ENCODE measurements at regions not wholly inside any gene's neighbourhood (a gene's known extent, or its start where the extent isn't known, plus 50 kb on each side); places are given as distances from the start of the nearest gene placed in this dataset.
"Not testable (repeated sequence)": the region's sequence is repeated elsewhere in the genome, so short reads cannot be mapped to it uniquely, and the experiment has no call there.

DNA sequence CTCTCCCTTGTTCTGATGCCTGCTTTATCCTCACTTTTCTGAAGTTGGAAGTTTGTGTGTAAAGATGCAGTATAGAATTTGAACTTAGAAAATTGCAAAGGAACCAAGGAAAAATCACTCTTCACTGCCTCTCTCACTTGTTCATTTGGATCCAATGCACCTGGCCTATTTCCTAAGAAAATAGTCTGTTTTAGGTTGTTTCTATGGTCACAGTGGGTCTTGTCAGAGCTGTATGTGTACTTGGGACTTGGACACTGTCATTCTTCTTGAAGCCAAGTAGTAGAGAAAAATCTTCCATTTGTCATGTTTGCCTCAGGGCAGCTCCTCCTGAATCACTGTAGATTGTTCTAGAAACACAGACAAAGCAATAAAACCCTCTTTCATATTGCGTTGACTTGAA, 80.3 kb upstream of the SESTD1 start:
- CTCF ChIA-PET, result no interaction called here
- intact Hi-C loops (cut with micrococcal nuclease), result loop anchor here (5.0 kb wide), 1 partner anchor 108 kb away; no protein-coding TSS in a partner anchor
- Mint-ChIP-seq H3K36me3 (ENCODE audit: low read depth) (no peaks in the 10 kb centered on the region), H3K9me3 (no peaks in the 10 kb centered on the region), H3K4me3 (no peak overlapping the region), H3K27ac (no peak overlapping the region), H3K4me1 (ENCODE audit: low read depth) (no peaks in the 10 kb centered on the region), H3K27me3 (ENCODE audit: low read depth) (no peaks in the 10 kb centered on the region)
- DNase-seq, result no peak

DNA sequence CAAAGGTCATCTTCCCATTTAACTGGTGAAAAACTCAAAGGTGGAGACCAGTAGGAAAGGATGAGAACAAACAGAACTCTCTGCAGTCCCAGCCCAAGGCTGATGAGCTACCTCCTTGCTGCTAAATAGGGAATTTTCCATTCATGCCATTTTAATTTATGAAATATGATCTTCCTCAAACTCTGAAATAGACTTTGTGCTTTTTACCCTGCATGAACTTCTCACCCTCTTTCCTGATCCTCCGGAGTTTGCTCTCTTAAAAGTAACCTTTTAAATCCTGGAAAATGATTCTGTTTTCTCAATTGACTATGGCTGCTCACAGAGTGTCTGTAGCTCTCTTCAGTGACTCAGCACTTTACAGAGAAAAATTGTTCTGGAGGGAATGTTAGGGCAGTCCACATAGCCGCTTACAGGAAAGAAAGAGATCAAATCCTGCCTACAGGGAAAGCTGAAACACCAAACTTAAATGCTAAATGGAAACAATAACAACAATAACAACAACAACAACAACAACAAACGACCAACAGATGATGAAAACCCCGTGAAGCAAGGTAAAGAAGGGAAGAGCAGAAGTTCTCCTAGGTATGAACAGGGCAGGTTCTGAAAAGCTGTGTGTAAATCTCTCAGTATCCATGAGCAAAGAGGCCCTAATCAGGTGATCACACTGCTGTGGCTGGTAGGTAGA, 79.8 kb upstream of the SESTD1 start:
- no peaks in the 10 kb centered on the region for H3K4me1 Mint-ChIP-seq (ENCODE audit: low read depth)
- H3K9me3 Mint-ChIP-seq, result no peaks in the 10 kb centered on the region
- no peaks in the 10 kb centered on the region for H3K36me3 Mint-ChIP-seq (ENCODE audit: low read depth)
- intact Hi-C loops (cut with micrococcal nuclease), result loop anchor here (5.0 kb wide), 1 partner anchor 107 kb away; no protein-coding TSS in a partner anchor
- H3K27ac Mint-ChIP-seq, result no peak overlapping the region
- no peak overlapping the region for H3K4me3 Mint-ChIP-seq
- DNase-seq, result no peak
- no peaks in the 10 kb centered on the region for H3K27me3 Mint-ChIP-seq (ENCODE audit: low read depth)
- CTCF ChIA-PET, result interaction anchor here (0.7 to 0.8 kb wide), 2 partner anchors 117 to 126 kb away, joined by 3 read pairs; no protein-coding TSS in a partner anchor

DNA sequence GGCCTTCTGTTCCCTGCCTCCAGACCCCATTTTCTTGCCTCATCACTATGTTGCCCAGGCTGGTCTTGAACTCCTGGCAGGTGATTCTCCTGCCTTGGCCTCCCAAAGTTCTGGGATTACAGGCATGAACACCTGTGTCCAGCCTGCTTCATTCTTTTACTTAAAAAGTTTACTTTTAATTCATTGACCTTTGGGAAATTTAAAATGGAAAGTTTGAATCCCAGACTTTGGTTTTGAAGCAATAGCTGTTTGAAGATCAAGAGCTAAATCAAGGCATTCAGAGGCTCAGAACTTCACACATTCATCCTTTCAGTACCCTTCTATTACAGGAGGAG, 79.3 kb upstream of the SESTD1 start:
- CTCF ChIA-PET, result interaction anchor here (0.7 to 0.8 kb wide), 2 partner anchors 116 to 125 kb away, joined by 3 read pairs; no protein-coding TSS in a partner anchor

DNA sequence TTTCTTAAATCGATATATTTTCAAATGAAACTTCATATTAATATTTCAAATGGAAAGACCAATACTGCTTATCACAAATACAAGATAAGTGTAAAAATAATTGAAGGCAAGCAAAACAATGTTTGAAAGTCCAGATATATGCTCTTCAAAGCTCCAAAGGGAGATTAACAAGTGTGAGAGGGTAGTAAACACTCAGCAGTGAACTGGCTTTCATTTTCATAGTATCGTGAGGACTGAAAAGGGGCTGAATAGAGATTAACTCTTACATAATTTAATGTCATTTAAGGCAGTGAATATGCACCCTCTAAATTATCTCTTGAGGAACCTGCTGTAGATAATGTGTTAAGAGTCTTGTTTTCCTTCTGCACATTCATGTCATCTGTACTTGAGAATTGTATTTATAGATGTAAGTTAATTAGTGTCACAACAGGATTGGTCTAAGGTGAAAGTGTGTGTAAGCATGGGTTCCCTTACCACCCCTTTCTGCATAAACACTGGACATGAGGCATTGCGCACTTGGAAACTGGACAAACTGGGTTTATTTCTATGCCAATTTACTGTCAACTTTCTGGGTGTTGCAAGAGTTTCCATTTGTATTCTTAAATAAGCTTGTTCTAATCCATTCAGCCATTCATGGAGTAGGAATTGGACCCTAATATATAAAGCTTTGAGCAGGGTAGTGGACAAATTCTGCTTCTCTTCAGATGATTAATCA, 76.7 kb upstream of the SESTD1 start:
- CTCF ChIA-PET, result interaction anchor here (1.2 kb wide), 1 partner anchor 109 kb away, joined by 3 read pairs; no protein-coding TSS in a partner anchor
- Mint-ChIP-seq H3K27me3 (ENCODE audit: low read depth) (no peaks in the 10 kb centered on the region), H3K9me3 (no peaks in the 10 kb centered on the region), H3K36me3 (ENCODE audit: low read depth) (no peaks in the 10 kb centered on the region), H3K27ac (no peak overlapping the region), H3K4me1 (ENCODE audit: low read depth) (no peaks in the 10 kb centered on the region), H3K4me3 (no peak overlapping the region)
- intact Hi-C loops (cut with micrococcal nuclease), result loop anchor here (2.0 to 5.0 kb wide), 3 partner anchors 104 to 579 kb away; no protein-coding TSS in a partner anchor
- DNase-seq, result no peak

More for the DNA sequence above, 79.3 kb upstream of the SESTD1 start:
- Mint-ChIP-seq H3K27me3 (ENCODE audit: low read depth) (no peaks in the 10 kb centered on the region), H3K4me3 (no peak overlapping the region), H3K27ac (no peak overlapping the region), H3K9me3 (no peaks in the 10 kb centered on the region), H3K4me1 (ENCODE audit: low read depth) (no peaks in the 10 kb centered on the region), H3K36me3 (ENCODE audit: low read depth) (no peaks in the 10 kb centered on the region)
- intact Hi-C loops (cut with micrococcal nuclease), result loop anchor here (5.0 kb wide), 1 partner anchor 107 kb away; no protein-coding TSS in a partner anchor
- DNase-seq, result no peak

DNA sequence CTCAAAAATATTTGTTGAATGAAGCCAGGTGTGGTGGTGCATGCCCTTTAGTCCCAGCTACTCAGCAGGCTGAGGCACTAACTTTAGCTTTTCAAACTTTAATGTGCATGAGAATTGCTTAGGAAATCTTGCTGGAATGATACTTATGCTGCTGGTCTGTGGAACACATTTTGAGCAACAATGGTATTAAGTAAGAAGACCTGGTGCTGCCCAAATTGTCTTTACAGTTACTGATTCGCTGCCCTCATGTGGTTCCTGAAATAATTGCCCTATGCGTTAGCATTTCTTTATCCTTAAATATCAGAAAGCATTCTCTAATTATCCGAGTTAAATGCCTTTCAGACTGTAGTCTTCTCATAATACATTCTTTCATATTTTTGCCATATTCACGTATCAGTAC, 76.0 kb upstream of the SESTD1 start:
- intact Hi-C loops (cut with micrococcal nuclease), result loop anchor here (1.0 to 5.0 kb wide), 4 partner anchors 103 to 578 kb away; no protein-coding TSS in a partner anchor
- Mint-ChIP-seq H3K36me3 (ENCODE audit: low read depth) (no peaks in the 10 kb centered on the region), H3K4me3 (no peak overlapping the region), H3K4me1 (ENCODE audit: low read depth) (no peaks in the 10 kb centered on the region), H3K27me3 (ENCODE audit: low read depth) (no peaks in the 10 kb centered on the region), H3K27ac (no peak overlapping the region), H3K9me3 (no peaks in the 10 kb centered on the region)
- peak; percentile 10 for DNase-seq
- CTCF ChIA-PET, result interaction anchor here (1.2 kb wide), 1 partner anchor 109 kb away, joined by 3 read pairs; no protein-coding TSS in a partner anchor

DNA sequence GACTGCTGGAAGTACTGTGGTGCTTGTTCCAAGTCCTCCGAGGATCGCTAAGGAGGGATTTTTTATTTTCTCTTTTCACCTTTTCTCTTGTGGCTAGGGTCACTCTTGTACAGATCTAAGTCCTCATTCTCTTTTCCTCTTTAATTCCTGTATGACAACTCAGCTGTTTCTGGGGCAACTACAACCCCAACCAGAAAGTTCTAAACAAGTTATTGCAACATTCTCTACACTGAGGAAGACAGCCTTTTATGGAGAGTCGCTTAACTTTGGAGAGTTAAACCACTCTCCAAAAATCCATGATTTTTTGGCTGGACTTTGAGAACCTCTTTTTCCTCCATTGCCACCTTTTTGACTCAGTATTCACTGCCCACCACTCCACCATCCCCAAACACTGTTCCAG, 74.0 kb upstream of the SESTD1 start:
- Mint-ChIP-seq H3K36me3 (ENCODE audit: low read depth) (no peaks in the 10 kb centered on the region), H3K27me3 (ENCODE audit: low read depth) (no peaks in the 10 kb centered on the region), H3K4me3 (no peak overlapping the region), H3K4me1 (ENCODE audit: low read depth) (no peaks in the 10 kb centered on the region), H3K9me3 (no peaks in the 10 kb centered on the region), H3K27ac (no peak overlapping the region)
- CTCF ChIA-PET, result no interaction called here
- intact Hi-C loops (cut with micrococcal nuclease), result no loop called here
- no peak for DNase-seq

DNA sequence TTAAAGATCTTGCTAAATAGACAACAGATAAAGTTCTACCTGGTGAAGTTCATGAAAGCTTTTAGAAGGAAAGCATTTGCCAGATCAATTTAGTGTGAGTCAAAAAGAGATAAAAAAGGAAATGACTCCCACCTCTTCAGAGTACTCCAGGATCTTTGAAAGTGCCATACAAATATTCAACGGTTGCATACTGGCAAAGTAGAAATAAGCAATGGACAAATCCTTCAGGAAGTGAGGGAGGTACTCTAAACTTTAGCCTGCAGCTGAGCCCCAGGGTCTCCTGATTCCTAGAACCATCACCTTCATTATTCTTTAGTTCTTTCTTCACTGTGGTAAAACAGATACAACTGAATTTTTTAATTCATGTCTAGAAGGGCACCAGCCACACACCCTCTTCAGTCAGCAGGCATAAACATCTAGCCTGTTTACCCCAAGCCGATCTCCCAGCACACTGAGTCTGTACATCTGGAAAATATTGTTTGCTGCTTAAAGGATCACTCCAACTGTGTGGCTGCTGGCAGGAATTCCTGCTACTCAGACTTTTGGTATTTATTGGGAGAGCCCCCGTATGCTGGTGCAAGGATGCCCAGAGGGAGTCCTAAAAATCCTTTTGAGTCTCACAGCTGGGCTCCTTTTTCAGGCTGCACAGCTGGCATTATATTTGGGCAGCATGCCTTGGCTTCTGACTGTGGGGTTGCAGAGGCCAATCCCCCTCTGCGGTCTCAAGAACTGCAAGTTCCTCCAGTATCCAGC, 72.3 kb upstream of the SESTD1 start:
- no peak overlapping the region for H3K4me3 Mint-ChIP-seq
- intact Hi-C loops (cut with micrococcal nuclease), result no loop called here
- H3K36me3 Mint-ChIP-seq (ENCODE audit: low read depth), result no peaks in the 10 kb centered on the region
- DNase-seq, result no peak
- peaks cover 2% of the 10 kb centered on the region for H3K27me3 Mint-ChIP-seq (ENCODE audit: low read depth)
- CTCF ChIA-PET, result interaction anchor here (0.6 kb wide), 1 partner anchor 172 kb away, joined by 3 read pairs; no protein-coding TSS in a partner anchor
- H3K4me1 Mint-ChIP-seq (ENCODE audit: low read depth), result no peaks in the 10 kb centered on the region
- no peaks in the 10 kb centered on the region for H3K9me3 Mint-ChIP-seq
- no peak overlapping the region for H3K27ac Mint-ChIP-seq

DNA sequence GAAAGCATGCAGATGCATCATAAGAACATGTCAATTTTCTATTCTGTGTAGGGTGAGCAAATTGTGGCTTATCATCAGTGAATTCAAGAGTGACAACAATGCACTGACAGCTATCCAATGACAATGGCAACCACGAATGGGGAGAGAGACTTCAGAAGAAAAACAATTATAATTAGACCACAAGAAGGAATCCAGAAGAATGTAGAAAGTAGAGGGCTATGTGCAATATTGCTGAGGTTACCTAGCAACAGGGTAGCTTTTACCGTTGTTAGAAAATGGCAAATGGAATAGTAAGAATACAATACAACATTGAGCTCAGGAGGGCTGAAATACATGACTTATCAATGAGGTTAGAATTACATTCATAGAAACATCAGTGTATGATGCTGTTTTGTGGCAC, 71.1 kb upstream of the SESTD1 start:
- no peak overlapping the region for H3K4me3 Mint-ChIP-seq

DNA sequence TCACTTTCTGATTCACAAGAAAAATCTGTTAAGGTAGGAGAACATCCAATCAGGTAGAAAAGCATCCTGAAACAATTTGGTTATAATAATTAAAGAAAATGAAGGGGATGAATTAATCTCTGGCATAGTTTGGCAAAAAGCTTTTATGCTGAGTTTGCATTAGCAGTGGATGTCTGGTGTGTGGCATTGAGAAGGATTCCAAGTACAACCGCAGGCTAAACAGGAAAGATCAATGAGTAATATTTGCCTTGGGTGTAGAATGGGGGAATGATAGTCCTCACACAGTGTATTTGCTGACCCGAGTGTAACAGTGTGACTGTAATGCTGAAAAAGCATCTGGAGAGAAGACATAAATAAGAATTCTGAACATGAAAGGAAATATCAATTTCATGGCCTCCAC, 68.3 kb upstream of the SESTD1 start:
- no peak for DNase-seq

More for the DNA sequence above, 71.1 kb upstream of the SESTD1 start:
- no peak overlapping the region for H3K27ac Mint-ChIP-seq
- H3K36me3 Mint-ChIP-seq (ENCODE audit: low read depth), result no peaks in the 10 kb centered on the region
- H3K4me1 Mint-ChIP-seq (ENCODE audit: low read depth), result no peaks in the 10 kb centered on the region
- no peak for DNase-seq
- H3K27me3 Mint-ChIP-seq (ENCODE audit: low read depth), result peaks cover 7% of the 10 kb centered on the region
- intact Hi-C loops (cut with micrococcal nuclease), result no loop called here
- no peaks in the 10 kb centered on the region for H3K9me3 Mint-ChIP-seq
- CTCF ChIA-PET, result interaction anchor here (0.6 kb wide), 1 partner anchor 51 kb away, joined by 3 read pairs; no protein-coding TSS in a partner anchor

DNA sequence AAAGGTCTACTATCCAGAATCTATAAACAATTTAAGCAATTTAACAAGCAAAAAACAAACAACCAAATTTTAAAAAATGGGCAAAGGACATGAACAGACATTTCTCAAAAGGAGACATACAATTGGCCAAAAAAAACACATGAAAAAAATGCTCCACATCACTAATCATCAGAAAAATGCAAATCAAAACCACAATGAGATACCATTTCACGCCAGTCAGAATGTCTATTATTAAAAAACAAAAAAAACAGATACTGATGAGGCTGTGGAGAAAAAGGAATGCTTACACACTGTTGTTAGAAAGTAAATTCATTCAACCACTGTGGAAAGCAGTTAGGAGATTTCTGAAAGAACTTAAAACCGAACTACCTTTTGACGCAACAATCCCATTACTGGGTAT, 66.4 kb upstream of the SESTD1 start:
- no peaks in the 10 kb centered on the region for H3K9me3 Mint-ChIP-seq
- intact Hi-C loops (cut with micrococcal nuclease), result no loop called here
- peaks cover 14% of the 10 kb centered on the region for H3K27me3 Mint-ChIP-seq (ENCODE audit: low read depth)
- H3K36me3 Mint-ChIP-seq (ENCODE audit: low read depth), result no peaks in the 10 kb centered on the region
- CTCF ChIA-PET, result no interaction called here
- H3K4me3 Mint-ChIP-seq, result no peak overlapping the region
- no peak for DNase-seq
- H3K27ac Mint-ChIP-seq, result no peak overlapping the region
- no peaks in the 10 kb centered on the region for H3K4me1 Mint-ChIP-seq (ENCODE audit: low read depth)

More for the DNA sequence above, 68.3 kb upstream of the SESTD1 start:
- CTCF ChIA-PET, result no interaction called here
- H3K4me3 Mint-ChIP-seq, result no peak overlapping the region
- intact Hi-C loops (cut with micrococcal nuclease), result no loop called here
- H3K4me1 Mint-ChIP-seq (ENCODE audit: low read depth), result no peaks in the 10 kb centered on the region
- no peaks in the 10 kb centered on the region for H3K36me3 Mint-ChIP-seq (ENCODE audit: low read depth)
- H3K27ac Mint-ChIP-seq, result no peak overlapping the region
- H3K27me3 Mint-ChIP-seq (ENCODE audit: low read depth), result peaks cover 10% of the 10 kb centered on the region
- H3K9me3 Mint-ChIP-seq, result no peaks in the 10 kb centered on the region

DNA sequence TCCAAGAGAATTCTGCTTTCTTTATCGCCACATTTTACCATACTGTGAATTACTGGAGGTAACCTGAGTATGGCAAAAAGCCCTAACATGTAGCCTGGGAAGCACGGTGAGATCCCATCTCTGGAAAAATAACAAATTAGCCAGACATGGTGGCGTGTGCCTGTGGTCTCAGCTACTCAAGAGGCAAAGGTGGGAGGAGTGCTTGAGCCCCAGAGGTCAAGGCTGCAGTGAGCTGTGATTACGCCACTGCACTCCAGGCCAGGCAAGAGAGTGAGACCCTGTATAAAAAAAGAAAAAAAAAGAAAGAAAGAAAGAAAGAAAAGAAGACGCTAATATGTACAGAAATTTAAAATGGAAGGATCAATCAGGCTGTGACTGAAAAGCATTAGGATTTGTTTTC, 57.7 kb upstream of the SESTD1 start:
- CTCF ChIA-PET, result interaction anchor here (0.7 kb wide), 1 partner anchor 43 kb away, joined by 3 read pairs; no protein-coding TSS in a partner anchor
- Mint-ChIP-seq H3K9me3 (peaks cover 7% of the 10 kb centered on the region), H3K4me1 (ENCODE audit: low read depth) (no peaks in the 10 kb centered on the region), H3K27ac (no peak overlapping the region), H3K27me3 (ENCODE audit: low read depth) (peaks cover 2% of the 10 kb centered on the region), H3K36me3 (ENCODE audit: low read depth) (no peaks in the 10 kb centered on the region), H3K4me3 (no peak overlapping the region)
- DNase-seq, result no peak
- intact Hi-C loops (cut with micrococcal nuclease), result no loop called here

DNA sequence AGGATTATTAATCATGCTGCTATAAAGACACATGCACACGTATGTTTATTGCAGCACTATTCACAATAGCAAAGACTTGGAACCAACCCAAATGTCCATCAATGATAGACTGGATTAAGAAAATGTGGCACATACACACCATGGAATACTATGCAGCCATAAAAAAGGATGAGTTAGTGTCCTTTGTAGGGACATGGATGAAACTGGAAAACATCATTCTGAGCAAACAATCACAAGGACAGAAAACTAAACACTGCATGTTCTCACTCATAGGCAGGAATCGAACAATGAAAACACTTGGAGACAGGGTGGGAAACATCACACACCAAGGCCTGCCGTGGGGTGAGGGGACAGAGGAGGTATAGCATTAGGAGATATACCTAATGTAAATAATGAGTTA, 56.4 kb upstream of the SESTD1 start:
- intact Hi-C loops (cut with micrococcal nuclease); H3K4me3 Mint-ChIP-seq; H3K36me3 Mint-ChIP-seq (ENCODE audit: low read depth); H3K9me3 Mint-ChIP-seq; H3K27me3 Mint-ChIP-seq (ENCODE audit: low read depth); H3K27ac Mint-ChIP-seq; DNase-seq; H3K4me1 Mint-ChIP-seq (ENCODE audit: low read depth); CTCF ChIA-PET: not testable (repeated sequence)
